Right hindlimb (tissue), 1 donor: ENCODE measurements at regions not wholly inside any gene's neighbourhood (a gene's known extent, or its start where the extent isn't known, plus 50 kb on each side); places are given as distances from the start of the nearest gene placed in this dataset.

ENCODE experiments used
- DNase-seq: peaks from one replicate; pipeline ENCODE4 v3.0.0-alpha.2; 2018

GRCh38 chr21:36636439-36636838 lies 62.5 kb upstream of the SIM2 start:
- DNase-seq: no peak

GRCh38 chr21:36639769-36640168 lies 59.1 kb upstream of the SIM2 start:
- no peak for DNase-seq

- no peak for DNase-seq
Measured at GRCh38 chr21:36640174-36640720, 58.7 kb upstream of the SIM2 start.

- DNase-seq: no peak
Measured at GRCh38 chr21:36640721-36641244, 58.1 kb upstream of the SIM2 start.

- no peak for DNase-seq
Measured at GRCh38 chr21:36641346-36641745, 57.6 kb upstream of the SIM2 start.

GRCh38 chr21:36641886-36642285 lies 57.0 kb upstream of the SIM2 start:
- no peak for DNase-seq

GRCh38 chr21:36642777-36643176 lies 56.1 kb upstream of the SIM2 start:
- DNase-seq: no peak

GRCh38 chr21:36643374-36644250 lies 55.3 kb upstream of the SIM2 start:
- DNase-seq: no peak

- DNase-seq: no peak
Measured at GRCh38 chr21:36646011-36646410, 52.9 kb upstream of the SIM2 start.

- DNase-seq: no peak
Measured at GRCh38 chr21:36646645-36647044, 52.3 kb upstream of the SIM2 start.

GRCh38 chr21:36647279-36648093 lies 51.4 kb upstream of the SIM2 start:
- no peak for DNase-seq
